H1 (cell line): ENCODE measurements at regions not wholly inside any gene's neighbourhood (a gene's known extent, or its start where the extent isn't known, plus 50 kb on each side); places are given as distances from the start of the nearest gene placed in this dataset.

Experiments
- JUND ChIP-seq: IDR thresholded peaks from 2 replicates; pipeline ENCODE4 v1.6.1; 2011; ENCODE audit warnings: mild to moderate bottlenecking, improper control_type of control experiment, low read length
- TCF12 ChIP-seq: IDR thresholded peaks from 2 replicates; pipeline ENCODE4 v1.6.1; 2011; ENCODE audit warnings: low read depth, mild to moderate bottlenecking, low read length
- TF ChIP-seq, protein P1 (sequence below): IDR thresholded peaks from 2 replicates; pipeline ENCODE4 v1.6.1; 2012; ENCODE audit warnings: inconsistent platforms

DNA sequence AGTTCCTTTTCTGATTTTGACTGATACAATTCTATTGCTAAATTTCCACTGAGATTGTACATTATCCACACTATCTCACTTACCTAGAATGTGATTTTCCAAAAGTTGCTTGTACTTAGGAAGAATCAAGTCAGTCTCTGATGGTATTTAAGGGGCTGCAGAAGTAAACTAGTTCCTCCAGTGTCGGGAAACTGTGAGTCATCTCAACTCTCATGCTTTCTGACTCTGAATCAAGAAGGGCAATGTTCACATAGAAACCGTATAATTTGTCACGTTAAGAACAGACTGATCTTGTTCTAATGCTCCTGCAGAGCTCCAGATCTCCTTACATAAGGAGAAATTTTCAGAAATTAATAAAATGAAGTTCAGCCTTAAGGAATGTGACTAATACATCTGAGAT is 369.3 kb downstream of the KLF5 start:
- TF ChIP-seq JUND, result no peak
- TF ChIP-seq TCF12, result no peak
- TF ChIP-seq, protein P1, sequence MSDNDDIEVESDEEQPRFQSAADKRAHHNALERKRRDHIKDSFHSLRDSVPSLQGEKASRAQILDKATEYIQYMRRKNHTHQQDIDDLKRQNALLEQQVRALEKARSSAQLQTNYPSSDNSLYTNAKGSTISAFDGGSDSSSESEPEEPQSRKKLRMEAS, result no peak
